Tongue (tissue), 1 donor: ENCODE measurements at regions not wholly inside any gene's neighbourhood (a gene's known extent, or its start where the extent isn't known, plus 50 kb on each side); places are given as distances from the start of the nearest gene placed in this dataset.

Source experiments
- DNase-seq: peaks from one replicate; pipeline ENCODE4 v3.0.0-alpha.2; 2015

DNA sequence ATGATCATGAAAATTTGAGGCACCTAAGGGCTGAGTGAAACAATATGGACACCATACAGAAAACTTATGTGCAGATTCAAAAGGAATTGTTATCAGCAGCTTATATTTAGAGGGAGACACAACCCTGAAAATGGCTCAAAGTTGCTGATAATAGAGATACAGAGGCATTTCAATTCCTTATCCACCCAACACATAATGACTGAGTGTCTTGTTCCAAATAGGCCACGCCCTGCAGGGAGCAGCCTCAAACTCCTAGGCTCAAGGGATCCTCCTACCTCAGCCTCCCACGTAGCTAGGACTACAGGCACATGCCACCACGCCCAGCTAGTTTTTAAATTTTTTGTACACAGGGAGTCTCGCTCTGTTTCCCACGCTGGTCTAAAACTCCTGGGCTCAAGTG, 79.0 kb downstream of the LBH start:
- DNase-seq = no peak

DNA sequence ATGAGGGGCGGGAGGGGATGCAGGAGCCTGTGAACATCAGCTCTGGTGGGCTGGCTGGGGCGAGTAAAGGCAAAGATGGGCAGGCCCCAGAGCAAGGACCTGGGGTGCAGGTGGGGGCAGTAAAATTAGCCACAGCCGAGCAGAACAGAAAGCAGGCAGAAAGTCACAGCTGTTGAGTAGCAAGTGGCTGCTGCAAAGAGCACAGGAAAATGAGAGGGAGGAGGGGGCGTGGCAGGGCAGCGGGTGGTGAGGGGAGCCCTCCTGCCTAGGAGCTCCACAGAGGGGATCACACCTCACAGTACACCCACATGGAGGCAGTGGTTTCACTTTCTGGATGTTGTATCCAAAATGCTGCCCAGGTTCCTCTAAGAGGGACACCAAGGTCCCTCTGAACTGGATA, 79.6 kb downstream of the LBH start:
- DNase-seq = no peak

DNA sequence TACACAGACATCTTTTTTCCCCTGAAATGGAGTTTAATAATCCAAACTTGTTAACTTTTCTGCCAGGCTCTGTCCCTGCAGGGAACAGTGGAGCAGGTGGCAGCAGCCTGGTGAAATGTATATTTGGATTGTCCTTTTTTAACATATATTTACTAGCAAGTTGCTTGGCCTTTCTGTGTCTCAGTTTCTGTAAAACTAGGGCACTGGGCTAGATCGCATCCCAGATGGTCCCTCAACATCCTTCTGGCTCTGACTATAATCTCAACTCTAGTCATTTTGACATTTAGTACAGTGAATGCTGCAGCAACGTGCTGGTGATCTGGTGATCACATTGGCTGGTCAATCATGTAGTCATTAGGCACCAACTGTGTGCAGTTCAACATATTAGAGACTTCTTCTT, 80.4 kb downstream of the LBH start:
- no peak for DNase-seq

DNA sequence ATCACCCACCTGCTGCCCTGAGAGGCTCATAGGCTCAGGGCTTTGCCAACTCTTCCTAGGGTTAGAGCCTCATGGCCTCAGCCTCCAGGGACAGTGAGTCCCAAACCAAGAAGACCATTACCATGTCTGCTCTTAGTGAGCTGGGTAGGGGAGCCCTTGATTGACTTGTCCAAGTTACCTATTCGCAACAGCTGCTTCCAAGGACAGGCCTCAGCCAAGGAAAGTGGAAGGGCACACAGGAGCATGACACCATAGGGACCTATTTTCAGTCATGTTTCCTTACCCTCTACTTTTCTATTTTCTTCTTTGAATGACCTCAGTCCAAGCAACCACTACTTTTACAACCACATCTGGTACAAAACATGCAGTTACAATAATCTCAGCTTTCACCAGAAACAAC, 81.6 kb downstream of the LBH start:
- DNase-seq = no peak

DNA sequence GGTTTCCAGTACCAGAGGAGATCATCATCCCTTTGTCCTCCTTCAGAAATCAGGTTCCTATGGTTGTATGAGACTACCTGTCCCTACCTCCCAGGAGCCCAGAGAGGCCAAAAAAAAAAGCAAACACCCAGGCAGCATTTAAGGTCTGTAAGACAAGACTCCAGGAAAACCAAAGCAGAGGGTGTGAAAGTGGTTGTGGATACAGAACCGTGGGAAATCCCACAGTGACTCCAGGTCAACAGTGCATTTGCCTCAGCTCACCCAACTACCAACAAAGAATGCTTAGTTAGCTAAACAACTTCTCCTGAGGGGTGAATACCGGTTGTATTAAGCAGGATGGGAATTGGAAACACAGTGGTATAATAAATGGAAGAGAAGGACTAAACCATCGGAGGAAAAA, 83.6 kb downstream of the LBH start:
- no peak for DNase-seq

DNA sequence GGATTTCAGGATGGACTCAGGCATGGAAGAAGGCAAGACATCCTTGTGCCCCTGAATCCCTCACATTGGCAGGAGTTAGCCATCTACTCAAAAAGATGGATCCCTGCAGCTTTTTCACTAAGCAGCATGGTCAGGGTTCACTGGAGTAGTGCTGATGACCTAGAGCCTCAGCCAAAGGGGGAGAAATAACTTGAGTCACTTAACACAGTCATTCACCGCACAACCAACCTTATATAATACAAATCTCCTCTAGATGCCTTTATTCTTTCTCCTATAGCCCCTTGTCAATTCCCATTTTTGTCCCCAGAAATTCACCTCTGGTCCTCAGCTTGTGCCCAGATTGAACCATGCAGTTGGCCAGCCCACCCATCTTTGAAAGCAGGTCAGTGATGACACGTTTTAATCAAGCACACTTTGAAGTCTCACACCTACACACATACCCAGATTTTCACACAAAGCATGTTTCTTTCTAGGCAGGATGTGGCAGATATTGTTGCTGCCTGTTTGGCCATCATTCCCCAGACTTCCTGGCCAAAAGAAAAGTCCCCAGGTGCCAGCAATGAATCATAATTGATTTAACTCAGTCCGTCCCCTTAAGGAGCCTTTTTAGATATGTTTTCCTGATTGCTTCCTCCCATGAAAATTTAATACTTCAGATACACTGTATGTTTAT, 84.2 kb downstream of the LBH start:
- no peak for DNase-seq

DNA sequence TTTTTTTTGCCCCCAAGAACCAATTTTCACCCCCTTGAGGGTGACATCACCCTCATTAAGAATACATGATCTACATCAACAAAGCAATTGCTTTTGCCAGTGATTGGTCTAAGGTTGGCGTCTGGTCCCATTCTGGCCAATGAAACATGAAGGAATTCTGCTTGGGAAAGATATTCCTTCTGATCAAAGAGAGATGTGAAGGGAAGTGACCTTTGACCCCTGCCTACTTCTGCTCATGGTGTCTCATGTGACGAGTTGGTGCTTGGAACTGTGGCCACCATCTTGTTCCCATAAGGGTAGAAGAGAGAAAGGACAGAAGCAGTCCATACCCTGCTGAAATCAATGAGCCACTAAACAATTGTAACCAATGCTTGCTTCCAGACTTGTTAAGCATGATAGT, 85.1 kb downstream of the LBH start:
- no peak for DNase-seq

DNA sequence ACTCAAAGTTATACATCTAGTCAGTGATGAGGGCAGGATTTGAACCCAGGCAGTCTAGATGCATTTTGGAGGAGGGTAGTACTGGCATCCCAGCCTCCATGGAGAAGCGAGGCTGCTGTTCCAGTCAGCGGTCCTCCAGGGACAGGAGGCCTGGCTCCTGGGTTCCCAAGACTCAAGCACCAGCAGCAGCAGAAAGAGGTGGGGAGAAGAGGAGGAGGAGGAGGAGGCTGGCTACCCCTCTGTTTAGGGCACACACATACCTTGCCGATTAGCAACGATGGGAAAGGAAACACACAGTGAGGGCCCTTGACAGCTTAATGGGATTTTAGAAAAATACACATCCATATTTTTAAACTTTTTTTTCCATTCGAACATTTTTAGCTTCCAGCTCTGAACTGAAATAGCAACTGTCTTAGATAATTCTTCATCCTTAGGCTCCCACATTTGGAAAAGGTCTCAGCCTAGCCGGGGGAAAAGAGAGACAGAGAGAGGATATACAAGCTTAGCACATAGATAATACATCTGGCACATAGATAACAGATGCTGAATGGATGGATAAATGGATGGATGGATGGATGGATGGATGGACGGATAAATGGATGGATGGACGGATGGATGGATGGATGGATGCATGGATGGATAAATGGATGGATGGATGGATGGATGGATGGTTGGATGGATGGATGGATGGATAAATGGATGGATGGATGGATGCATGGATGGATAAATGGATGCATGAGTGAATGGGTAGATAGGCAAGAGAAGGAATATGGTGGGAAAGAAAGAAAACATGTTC, 87.9 kb downstream of the LBH start:
- no peak for DNase-seq

DNA sequence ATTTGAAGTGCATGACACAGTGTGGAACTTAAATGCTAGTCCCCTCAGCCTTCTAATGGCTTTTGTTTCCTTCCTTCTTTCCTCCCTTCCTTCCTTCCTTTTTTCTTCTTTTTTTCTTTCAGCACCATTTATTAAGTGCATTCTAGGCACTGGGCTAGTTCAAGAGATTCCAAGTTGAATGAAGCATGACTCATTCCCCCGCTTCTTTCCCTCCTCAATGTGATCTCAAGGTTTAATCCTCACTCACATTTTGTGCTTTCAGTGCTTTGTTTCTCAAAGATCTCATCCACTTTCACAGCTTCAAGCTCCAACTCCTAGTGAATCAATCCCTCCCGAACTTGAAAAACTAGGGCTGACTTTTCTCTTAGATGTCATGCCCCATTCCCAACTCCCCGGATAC, 90.1 kb downstream of the LBH start:
- DNase-seq = no peak

DNA sequence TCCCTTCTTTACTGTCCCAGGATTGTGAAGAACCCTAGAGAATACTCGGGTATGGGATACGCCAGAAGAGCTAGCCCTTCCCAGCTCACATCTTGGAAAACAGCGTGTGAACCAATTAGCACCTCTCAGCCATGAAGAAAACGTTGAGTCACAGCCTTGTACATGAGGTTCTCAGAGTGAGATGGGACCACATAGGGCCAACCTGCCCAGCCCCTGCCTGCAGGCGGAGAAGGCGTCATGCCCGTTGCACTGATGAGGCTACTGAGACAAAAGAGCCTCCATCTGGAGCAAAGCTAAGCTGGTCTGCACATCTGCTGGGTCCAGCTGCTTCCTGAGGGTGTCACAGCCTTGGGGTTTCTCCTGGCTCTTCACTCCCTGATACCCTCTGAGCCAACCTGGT, 92.2 kb downstream of the LBH start:
- DNase-seq = no peak

DNA sequence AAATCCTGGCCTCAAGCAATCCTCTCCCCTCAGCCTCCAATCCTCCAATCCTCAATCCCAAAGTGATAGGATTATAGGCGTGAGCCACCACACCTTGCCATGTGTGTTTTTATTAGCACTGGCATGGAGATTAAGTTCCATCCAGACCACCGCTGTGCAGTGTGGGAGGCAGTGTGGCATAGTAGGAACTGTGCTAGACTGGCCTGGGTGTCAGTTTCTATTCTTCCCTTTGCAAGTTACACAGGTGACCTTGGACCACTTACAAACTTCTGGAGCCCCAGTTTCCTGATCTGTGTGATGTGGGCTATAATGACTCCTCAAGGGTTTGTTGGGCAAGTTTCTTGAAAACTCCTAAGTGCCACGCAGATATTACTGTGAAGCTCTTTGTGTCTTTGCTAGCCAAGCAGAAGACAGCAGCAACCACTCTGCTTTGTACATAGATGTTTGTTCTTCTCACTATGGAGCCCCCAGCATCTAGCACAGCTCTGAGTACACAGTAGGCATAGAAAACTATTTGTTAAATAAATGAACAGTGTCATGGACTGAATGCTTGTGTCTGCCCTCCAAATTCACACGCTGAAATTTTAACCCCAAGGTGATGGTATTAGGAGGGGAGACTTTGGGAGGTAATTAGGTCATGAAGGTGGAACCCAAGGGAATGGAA, 93.0 kb downstream of the LBH start:
- no peak for DNase-seq

DNA sequence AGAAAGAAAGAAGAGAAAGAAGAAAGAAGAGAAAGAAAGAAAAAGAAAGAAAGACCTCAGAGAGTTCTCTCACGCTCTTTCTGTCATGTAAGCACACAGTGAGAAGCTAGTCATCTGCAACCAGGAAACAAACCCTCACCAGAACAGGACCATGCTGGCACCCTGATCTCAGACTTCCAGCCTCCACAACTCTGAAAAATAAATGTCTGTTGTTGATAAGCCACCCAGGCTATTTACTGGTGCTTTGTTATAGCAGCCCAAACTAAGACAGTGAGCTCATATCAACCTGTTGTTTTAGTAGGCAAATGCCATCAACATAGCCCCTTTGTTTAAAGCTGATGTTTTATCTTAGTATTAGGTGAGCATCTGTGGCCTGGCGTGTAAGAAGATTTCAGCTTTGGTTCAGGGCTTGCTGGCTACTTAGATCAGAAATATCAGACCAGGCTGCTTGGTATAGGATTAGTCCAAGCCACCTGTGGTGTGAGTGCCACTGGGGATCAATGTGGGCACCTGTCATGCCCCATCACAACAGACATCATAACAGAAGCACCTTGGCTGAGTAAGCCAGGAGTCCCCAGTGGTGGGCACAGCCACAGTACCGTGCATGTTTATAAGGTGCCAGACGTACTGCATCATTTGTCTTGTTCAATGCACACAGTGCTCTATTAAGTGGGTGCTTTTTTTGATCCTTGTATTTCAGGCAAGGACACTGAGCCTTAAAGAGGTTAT, 94.4 kb downstream of the LBH start:
- DNase-seq = no peak

DNA sequence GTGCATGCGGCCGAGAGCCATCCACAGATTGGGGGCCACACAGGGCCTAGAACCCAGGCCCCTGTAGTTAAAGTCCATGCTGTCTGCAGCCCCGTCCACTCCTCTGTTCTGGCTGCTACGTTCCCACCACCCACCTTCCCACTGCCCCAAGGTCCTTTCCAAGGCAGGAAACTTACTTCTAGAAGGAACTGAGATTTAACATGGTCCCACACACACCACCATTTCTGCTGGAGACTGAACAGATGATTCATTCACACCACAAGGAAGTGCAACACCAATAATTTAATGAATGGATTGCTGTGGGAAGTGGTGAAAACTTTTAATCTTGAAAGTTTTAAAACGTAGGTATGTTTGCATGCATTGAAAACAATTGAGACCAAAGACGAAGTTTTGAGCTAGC, 95.2 kb downstream of the LBH start:
- no peak for DNase-seq

DNA sequence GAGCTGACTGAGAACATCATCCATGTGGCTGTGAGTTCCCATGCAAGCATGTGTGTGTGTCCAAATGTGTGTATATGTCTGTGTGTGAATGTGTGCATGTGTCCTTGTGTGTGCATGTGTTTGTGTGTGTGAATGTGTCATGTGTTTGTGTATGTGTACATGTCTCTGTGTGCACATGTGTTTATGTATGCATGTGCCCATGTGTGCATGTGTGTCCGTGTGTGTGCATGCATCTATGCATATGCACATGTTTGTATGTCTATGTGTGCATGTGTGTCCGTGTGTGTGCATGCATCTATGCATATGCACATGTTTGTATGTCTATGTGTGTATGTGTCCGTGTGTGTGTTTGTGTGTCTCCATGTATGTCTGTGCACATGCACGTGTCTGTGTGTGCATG, 99.7 kb downstream of the LBH start:
- no peak for DNase-seq

DNA sequence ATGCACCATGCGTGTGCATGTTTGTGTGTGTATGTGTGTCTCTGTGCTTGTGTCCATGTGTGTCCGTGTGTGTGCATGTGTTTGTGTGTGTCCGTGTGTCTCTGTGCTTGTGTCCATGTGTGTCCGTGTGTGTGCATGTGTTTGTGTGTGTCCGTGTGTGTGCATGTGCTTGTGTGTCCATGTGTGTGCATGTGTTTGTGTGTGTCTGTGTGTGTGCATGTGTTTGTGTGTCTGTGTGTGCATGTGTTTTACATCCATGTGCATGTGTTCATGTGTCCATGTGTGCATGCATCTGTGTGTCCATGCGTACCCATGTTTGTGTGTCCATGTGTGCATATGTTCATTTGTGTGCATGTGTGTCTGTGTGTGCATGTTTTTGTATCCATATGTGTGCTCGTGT, 100.5 kb downstream of the LBH start:
- no peak for DNase-seq

DNA sequence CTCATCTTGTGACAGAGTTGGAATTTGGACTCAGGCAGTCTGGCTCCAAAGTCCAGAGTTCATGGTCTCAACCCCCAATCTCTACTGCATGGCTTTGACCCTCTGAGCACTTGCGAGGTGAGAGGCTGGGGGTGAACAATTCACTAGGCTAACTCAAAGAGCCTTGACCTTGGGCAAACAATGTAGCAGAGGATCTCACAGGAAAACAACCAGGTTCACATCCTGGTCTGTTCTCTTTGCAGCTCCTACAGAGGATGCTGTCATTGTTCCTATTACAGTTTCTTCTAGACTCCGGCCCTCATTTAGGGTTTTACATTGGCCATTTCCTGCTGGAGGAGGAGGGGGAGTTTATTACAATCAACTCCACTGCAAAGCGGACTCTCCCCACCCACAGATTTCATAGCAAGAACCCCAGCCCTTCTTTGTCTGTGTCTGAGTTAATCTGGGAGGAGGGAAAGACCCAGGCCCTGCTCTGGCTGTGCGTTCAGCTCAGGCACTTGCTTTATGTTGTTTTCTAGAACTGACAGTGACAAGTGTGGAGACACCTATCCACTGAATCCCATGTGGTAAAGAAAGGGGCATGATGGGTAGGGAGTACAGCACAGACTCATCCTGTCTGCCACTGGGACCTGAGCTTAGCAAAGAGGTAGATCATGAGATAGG, 101.6 kb downstream of the LBH start:
- no peak for DNase-seq

DNA sequence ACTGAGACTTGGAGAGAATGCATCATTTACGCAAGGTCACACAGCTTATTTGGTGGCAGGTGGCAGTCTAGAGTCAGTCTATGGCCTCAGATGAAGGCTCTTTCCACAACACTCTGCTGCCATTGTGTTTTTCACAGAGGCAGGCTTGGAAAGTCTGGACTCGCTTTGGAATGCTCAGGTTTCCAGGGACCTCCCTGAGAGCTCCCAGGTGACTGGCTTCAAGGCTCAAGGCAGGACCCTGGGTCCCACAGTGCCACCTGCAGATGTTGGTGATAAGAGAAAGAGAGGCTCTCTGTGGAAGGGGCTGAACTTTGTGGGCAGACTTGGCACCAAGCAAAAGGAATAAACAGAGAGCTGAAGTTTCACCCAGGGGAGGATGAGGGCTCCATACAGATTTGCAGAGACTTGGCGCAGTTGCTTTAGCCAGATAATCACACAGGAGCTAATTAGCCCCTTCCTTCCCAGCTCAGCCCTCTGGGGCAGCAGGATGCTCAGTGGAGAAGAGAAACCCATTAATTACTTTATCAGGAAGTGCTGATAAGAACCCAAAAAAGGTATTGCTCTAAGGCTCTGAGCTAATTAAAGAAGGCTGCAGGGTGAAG, 103.5 kb downstream of the LBH start:
- no peak for DNase-seq

DNA sequence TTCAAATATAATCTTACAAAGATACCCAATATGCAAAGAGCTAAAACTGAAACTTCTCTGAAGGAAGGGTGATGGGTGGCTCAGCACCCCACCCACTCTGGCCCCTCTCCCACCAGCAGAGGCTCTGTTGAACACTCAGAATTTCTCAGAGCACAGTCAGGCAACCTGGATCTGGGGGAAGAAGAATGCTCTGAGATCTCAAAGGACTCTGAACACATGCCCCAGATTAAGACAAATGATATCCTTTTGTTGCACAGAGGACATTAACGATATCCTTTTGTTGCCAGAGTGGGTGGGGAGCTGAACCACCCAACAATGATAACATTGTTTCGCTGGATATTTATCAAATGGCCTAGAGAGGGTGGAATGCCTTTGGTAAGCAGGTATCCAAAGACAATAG, 104.8 kb downstream of the LBH start:
- no peak for DNase-seq

DNA sequence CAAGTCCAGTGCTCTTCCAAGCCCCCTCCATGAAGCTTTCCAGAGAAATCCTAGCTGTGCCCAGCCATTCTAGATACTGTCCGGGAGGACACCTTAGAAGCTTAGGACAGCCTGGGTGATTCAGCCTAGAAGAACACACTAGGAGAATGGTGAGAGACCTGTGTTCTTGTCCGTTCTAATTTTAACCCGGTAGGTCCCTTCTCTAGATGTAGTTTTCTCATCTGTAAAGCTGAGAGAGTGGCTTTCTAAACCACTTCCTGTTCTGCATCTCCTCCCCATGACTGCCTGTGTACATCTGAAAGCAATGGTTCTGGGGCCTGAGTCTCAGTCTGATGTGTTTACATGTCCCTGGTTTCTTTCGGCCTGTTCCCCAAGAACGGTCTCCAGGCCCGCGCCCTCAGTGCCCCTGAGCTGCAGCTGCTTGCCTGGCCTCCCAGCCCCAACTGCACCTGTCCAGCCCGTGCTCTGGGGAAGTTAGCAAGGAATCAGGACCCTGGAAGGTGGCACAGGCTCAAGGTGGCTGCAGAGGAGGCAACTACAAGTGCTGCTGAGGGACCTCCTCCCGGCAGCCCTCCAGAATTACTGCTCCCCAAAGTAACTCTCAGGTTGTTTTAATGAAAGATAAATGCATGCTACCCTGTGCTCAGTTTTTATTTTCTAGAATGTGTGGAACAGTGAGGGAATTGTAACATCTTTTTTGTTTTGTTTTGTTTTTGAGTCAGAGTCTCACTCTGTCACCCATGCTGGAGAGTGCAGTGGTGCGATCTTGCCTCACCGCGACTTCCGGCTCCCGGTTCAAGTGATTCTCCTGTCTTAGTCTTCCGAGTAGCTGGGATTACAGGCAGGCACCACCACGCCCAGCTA, 105.9 kb downstream of the LBH start:
- no peak for DNase-seq

DNA sequence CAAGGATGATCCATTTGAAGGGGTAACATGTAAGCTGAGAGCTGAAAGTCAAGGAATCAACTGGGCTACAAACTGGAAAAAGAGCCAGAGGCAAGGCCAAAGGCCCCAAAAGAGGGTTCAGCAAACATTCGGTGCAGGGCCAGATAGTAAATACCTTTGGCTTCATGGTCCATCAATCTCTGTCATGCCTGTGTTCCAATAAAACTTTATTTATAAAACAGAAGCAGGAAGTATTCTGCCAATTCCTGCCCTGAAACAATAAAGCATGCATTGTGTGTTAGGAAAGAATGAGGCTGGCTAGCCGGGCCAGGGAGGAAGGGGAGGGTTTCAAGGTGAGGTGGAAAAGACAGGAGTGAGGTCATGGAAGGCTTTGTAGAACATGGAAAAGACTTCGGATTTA, 107.1 kb downstream of the LBH start:
- no peak for DNase-seq

DNA sequence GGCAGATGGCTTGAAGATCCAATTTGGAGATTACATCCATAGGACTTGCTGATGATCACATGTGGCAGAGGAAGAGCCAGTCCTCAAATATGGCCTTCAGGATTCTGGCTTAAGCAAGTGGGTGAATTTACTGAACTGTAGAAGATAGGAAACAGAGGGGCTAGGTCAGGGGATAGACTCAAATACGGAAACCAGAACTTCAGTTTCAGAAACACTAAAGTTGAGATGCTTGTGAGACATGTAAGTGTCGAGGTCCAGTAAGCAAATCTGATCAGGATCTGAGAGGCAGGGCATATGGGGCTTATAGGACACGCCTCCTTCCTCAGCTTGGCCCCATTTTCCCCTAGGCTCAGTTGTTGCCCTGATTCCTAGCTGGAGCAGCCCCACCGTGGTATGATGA, 107.7 kb downstream of the LBH start:
- no peak for DNase-seq
